ENCODE measurements at regions not wholly inside any gene's neighbourhood (a gene's known extent, or its start where the extent isn't known, plus 50 kb on each side); places are given as distances from the start of the nearest gene placed in this dataset.

DNA sequence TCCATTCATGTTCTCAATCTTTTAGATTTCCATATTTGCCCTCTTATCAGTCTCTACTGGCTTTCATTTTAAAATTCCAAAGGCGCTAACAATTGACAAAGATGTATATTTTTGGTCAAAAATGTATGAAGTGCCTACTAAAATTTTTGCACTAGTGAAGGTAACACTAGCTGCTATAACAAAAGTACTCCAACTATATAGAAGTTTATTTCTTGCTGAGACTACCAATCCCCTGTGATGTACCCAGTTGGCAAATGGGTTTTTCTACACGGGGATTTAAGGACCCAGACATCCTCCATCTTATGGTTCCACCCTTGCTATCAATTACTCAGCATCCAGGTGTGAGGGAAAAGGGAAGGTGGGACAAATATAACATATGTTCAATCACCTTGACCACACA lies 75.3 kb upstream of the TSPAN8 start:
- no peaks in the 10 kb centered on the region for H3K36me3 ChIP-seq (ENCODE audit: control insufficient read depth, insufficient read depth, low read length)
- no peak for TF ChIP-seq CTCF (IDR thresholded peaks at IDR 0.05; ENCODE audit: insufficient read depth, low read length, poor library complexity, severe bottlenecking)
- DNase-seq (ENCODE audit: low read depth): no peak
- no peak overlapping the region for H3K4me3 ChIP-seq (ENCODE audit: low read depth, low read length)
- H3K27me3 ChIP-seq (ENCODE audit: control insufficient read depth, insufficient read depth, low read length): no peaks in the 10 kb centered on the region

DNA sequence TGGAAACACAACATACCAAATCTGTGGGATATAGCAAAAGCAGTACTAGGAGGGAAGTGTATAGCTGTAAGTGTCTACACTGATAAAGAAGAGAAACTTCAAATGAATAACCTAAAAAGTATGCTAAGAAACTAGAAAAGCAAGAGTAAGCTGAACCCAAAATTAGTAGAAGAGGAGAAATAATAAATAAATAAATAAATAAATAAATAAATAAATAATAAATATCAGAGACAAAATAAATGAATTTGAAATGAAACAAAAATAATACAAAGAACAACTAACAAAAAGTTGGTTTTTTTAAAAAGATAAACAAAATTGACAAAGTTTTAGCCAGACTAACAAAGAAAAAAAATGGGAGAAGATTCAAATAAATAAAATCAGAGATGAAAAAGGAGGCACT lies 72.7 kb upstream of the TSPAN8 start:
- no peaks in the 10 kb centered on the region for H3K36me3 ChIP-seq (ENCODE audit: control insufficient read depth, insufficient read depth, low read length)
- no peak for TF ChIP-seq CTCF (IDR thresholded peaks at IDR 0.05; ENCODE audit: insufficient read depth, low read length, poor library complexity, severe bottlenecking)
- no peaks in the 10 kb centered on the region for H3K27me3 ChIP-seq (ENCODE audit: control insufficient read depth, insufficient read depth, low read length)
- no peak overlapping the region for H3K4me3 ChIP-seq (ENCODE audit: low read depth, low read length)
- no peak for DNase-seq (ENCODE audit: low read depth)

GRCh38 chr12:71223139-71223538 lies 65.3 kb upstream of the TSPAN8 start:
- H3K36me3 ChIP-seq (ENCODE audit: control insufficient read depth, insufficient read depth, low read length): no peaks in the 10 kb centered on the region
- DNase-seq (ENCODE audit: low read depth): no peak
- no peak overlapping the region for H3K4me3 ChIP-seq (ENCODE audit: low read depth, low read length)
- H3K27me3 ChIP-seq (ENCODE audit: control insufficient read depth, insufficient read depth, low read length): no peaks in the 10 kb centered on the region
- no peak for TF ChIP-seq CTCF (IDR thresholded peaks at IDR 0.05; ENCODE audit: insufficient read depth, low read length, poor library complexity, severe bottlenecking)

DNA sequence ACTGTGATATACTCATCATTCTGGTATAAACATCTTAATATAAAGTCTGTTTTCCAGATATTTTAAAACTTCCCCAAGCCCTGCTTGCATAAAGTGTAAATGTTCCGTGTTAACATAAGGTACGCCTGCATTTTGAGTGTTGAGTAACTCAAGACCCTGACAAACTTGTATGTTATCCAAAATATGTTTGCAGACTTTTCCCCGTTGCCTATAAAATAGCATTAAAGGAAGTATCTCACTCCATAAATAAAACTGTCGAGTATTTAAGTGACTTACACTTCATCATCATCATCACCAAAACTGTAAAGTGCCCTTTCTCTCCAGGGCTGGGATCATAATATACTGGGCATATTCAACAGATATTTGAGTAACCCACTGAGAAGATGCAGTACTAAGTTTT lies 64.6 kb upstream of the TSPAN8 start:
- no peak overlapping the region for H3K4me3 ChIP-seq (ENCODE audit: low read depth, low read length)
- no peak for DNase-seq (ENCODE audit: low read depth)
- no peak for TF ChIP-seq CTCF (IDR thresholded peaks at IDR 0.05; ENCODE audit: insufficient read depth, low read length, poor library complexity, severe bottlenecking)
- H3K36me3 ChIP-seq (ENCODE audit: control insufficient read depth, insufficient read depth, low read length): no peaks in the 10 kb centered on the region
- H3K27me3 ChIP-seq (ENCODE audit: control insufficient read depth, insufficient read depth, low read length): no peaks in the 10 kb centered on the region

DNA sequence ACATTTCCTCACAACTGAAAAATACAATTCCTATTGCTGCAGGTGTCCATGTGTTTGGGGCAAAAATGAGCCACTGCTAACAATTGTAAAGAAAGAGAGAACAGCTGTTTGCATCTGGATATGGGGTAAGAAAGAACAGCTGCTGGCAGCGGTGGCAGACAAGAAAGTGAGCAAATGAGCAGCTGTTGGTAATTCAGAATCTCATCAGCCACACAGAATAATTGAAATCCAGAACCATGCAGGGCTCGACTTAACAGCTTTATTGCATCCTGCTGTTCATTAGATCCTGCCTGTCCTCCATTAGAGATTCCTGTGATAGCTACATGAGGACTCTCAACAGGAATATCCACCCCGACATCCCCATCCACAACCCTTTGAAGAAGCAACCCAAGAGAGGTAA lies 62.5 kb upstream of the TSPAN8 start:
- no peak for TF ChIP-seq CTCF (IDR thresholded peaks at IDR 0.05; ENCODE audit: insufficient read depth, low read length, poor library complexity, severe bottlenecking)
- H3K36me3 ChIP-seq (ENCODE audit: control insufficient read depth, insufficient read depth, low read length): no peaks in the 10 kb centered on the region
- no peak for DNase-seq (ENCODE audit: low read depth)

DNA sequence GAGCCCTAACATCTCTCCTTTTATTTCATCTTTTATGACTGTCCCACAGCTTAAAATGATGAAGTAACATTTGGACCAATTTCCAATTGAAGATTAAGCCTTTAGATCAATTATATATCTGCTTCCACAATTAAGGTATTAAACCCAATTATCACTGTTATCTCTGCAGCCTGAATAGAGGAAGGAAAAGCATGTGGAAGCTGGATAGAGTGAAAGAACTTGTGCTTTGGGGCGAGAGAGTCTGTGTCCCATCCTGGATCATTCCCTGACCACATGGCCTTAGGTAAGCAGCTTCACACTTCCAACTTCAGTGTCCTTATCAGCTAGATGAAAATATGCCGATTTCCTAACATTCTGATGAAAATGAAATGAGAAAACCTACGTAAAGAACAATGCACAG lies 61.4 kb upstream of the TSPAN8 start:
- TF ChIP-seq CTCF (IDR thresholded peaks at IDR 0.05; ENCODE audit: insufficient read depth, low read length, poor library complexity, severe bottlenecking): no peak
- no peak for DNase-seq (ENCODE audit: low read depth)
- Histone ChIP-seq H3K4me3 (ENCODE audit: low read depth, low read length) (no peak overlapping the region), H3K36me3 (ENCODE audit: control insufficient read depth, insufficient read depth, low read length) (no peaks in the 10 kb centered on the region), H3K27me3 (ENCODE audit: control insufficient read depth, insufficient read depth, low read length) (no peaks in the 10 kb centered on the region)

More for the DNA sequence above, 62.5 kb upstream of the TSPAN8 start:
- Histone ChIP-seq H3K27me3 (ENCODE audit: control insufficient read depth, insufficient read depth, low read length) (no peaks in the 10 kb centered on the region), H3K4me3 (ENCODE audit: low read depth, low read length) (no peak overlapping the region)

Measured in kidney epithelial cell (primary cell).